H1 (cell line): ENCODE measurements at regions not wholly inside any gene's neighbourhood (a gene's known extent, or its start where the extent isn't known, plus 50 kb on each side); places are given as distances from the start of the nearest gene placed in this dataset.

Experiments used
- CTCF ChIA-PET: fragments of 300-600 bp; sonication (Branson Sonifier 250); formaldehyde crosslinking; loops from one replicate; lab custom pipeline; 2021; ENCODE audit not compliant: partially characterized antibody; lab: Charles Lee
- POLR2A ChIA-PET: fragments of 300-600 bp; sonication (Branson Sonifier 250); formaldehyde crosslinking; loops from one replicate; lab custom pipeline; 2021; ENCODE audit warnings: inconsistent platforms; ENCODE audit not compliant: partially characterized antibody; lab: Charles Lee
- DNase-seq, 2 experiments: peaks; one replicate each; pipeline versions ENCODE4 v3.0.0 to v3.0.0-alpha.2; 2010 to 2022; ENCODE audit warnings: low spot score in 2 of 2, low read depth in 1 of 2, mixed read lengths in 1 of 2
- FAIRE-seq: peaks from 2 replicates; lab custom pipeline; 2011; peaks lifted over from hg19 to GRCh38; lab: Jason Lieb, UNC
- H2AFZ ChIP-seq: 2 replicates; pipeline ENCODE4 v1.8.1; 2012; ENCODE audit warnings: low read length, inconsistent platforms
- H2AK5ac ChIP-seq: 2 replicates; pipeline ENCODE4 v1.6.1; 2013; ENCODE audit warnings: low read depth, low read length
- H2BK120ac ChIP-seq: replicated peaks from 2 replicates; pipeline ENCODE3; 2013; ENCODE audit warnings: low read depth, low read length, inconsistent platforms
- H2BK12ac ChIP-seq: 2 replicates; pipeline ENCODE4 v1.6.1; 2013; ENCODE audit warnings: low read depth, low read length
- H2BK15ac ChIP-seq: 2 replicates; pipeline ENCODE4 v1.6.1; 2013; ENCODE audit warnings: low read length
- H2BK20ac ChIP-seq: 2 replicates; pipeline ENCODE4 v1.6.1; 2013; ENCODE audit warnings: low read length
- H2BK5ac ChIP-seq: 2 replicates; pipeline ENCODE4 v1.6.1; 2013; ENCODE audit warnings: low read depth, low read length
- H3K14ac ChIP-seq: 2 replicates; pipeline ENCODE4 v1.6.1; 2013; ENCODE audit warnings: inconsistent platforms; ENCODE audit not compliant: insufficient read length
- H3K18ac ChIP-seq: 2 replicates; pipeline ENCODE4 v1.6.1; 2013; ENCODE audit warnings: low read length; ENCODE audit errors: extremely low read depth
- H3K23ac ChIP-seq: 2 replicates; pipeline ENCODE4 v1.6.1; 2013; ENCODE audit warnings: inconsistent platforms; ENCODE audit not compliant: insufficient read length
- H3K23me2 ChIP-seq: 2 replicates; pipeline ENCODE4 v1.6.1; 2013; ENCODE audit warnings: low read depth, low read length
- H3K27ac ChIP-seq: 2 replicates; pipeline ENCODE4 v1.6.1; 2011; ENCODE audit warnings: low read depth, low read length, inconsistent platforms
- H3K27me3 ChIP-seq, 4 experiments: replicated peaks in 1 of 4; 1 replicate in 1 of 4; 2 replicates in 3 of 4; pipeline versions ENCODE4 v1.6.1 to v1.8.1; 2011 to 2013; ENCODE audit warnings: low read length in 3 of 4, mild to moderate bottlenecking in 3 of 4, inconsistent platforms in 2 of 4, mixed read lengths in 2 of 4, moderate library complexity in 1 of 4; ENCODE audit not compliant: control insufficient read depth in 3 of 4, insufficient read depth in 3 of 4; ENCODE audit errors: extremely low read depth in 1 of 4
- H3K36me3 ChIP-seq, 4 experiments: 2 replicates each; pipeline versions ENCODE4 v1.6.1 to v1.8.1; 2011 to 2013; ENCODE audit warnings: mild to moderate bottlenecking in 4 of 4, low read length in 3 of 4, moderate library complexity in 2 of 4, control low read depth in 1 of 4, inconsistent platforms in 1 of 4; ENCODE audit not compliant: insufficient read depth in 4 of 4, control insufficient read depth in 2 of 4
- H3K4ac ChIP-seq: replicated peaks from 2 replicates; pipeline ENCODE3; 2013; ENCODE audit warnings: low read length, low read depth, mixed read lengths, inconsistent platforms; ENCODE audit not compliant: insufficient read length
- H3K4me1 ChIP-seq, 4 experiments: replicated peaks in 1 of 4; 1 replicate in 1 of 4; 2 replicates in 3 of 4; pipeline versions ENCODE4 v1.6.1 to v1.8.1; 2011 to 2013; ENCODE audit warnings: low read length in 3 of 4, inconsistent platforms in 2 of 4, mixed read lengths in 1 of 4; ENCODE audit not compliant: insufficient read depth in 4 of 4, control insufficient read depth in 3 of 4
- H3K4me2 ChIP-seq, 2 experiments: 2 replicates each; pipeline versions ENCODE4 v1.6.1 to v1.8.1; 2011 to 2013; ENCODE audit warnings: low read depth in 2 of 2, low read length in 2 of 2, control low read depth in 1 of 2, inconsistent platforms in 1 of 2, mild to moderate bottlenecking in 1 of 2; ENCODE audit not compliant: insufficient read depth in 1 of 2
- H3K4me3 ChIP-seq, 4 experiments: fragments of 200-600, 300-600 bp in 1 of 4; sonication (generic), shearing (Covaris generic), sonication (Bioruptor Twin) in 1 of 4; 2 replicates each; pipeline versions ENCODE4 v1.5.1 to v1.8.1; 2011 to 2016; ENCODE audit warnings: low read length in 4 of 4, low read depth in 3 of 4, control low read depth in 2 of 4, inconsistent platforms in 2 of 4, mild to moderate bottlenecking in 2 of 4, mixed read lengths in 1 of 4, moderate library complexity in 1 of 4; ENCODE audit not compliant: insufficient read depth in 2 of 4; ENCODE audit errors: extremely low read depth in 1 of 4
- H3K56ac ChIP-seq: replicated peaks from 2 replicates; pipeline ENCODE3; 2013; ENCODE audit warnings: low read depth, mild to moderate bottlenecking, mixed read lengths, low read length, inconsistent platforms; ENCODE audit not compliant: insufficient read length
- H3K79me1 ChIP-seq: 2 replicates; pipeline ENCODE4 v1.6.1; 2013; ENCODE audit warnings: low read depth, low read length, control low read depth
- H3K79me2 ChIP-seq, 2 experiments: 2 replicates each; pipeline versions ENCODE4 v1.6.1 to v1.8.1; 2012 to 2013; ENCODE audit warnings: low read length in 2 of 2, mild to moderate bottlenecking in 2 of 2, inconsistent platforms in 1 of 2; ENCODE audit not compliant: insufficient read depth in 2 of 2, control insufficient read depth in 1 of 2
- H3K9ac ChIP-seq, 4 experiments: replicated peaks in 1 of 4; 1 replicate in 1 of 4; 2 replicates in 3 of 4; pipeline versions ENCODE4 v1.6.1 to v1.8.1; 2011 to 2013; ENCODE audit warnings: low read depth in 3 of 4, low read length in 3 of 4, control low read depth in 2 of 4, mild to moderate bottlenecking in 2 of 4, moderate library complexity in 2 of 4, inconsistent platforms in 1 of 4; ENCODE audit errors: extremely low read depth in 1 of 4
- H3K9me3 ChIP-seq, 2 experiments: 2 replicates each; pipeline versions ENCODE4 v1.6.1 to v1.8.1; 2012 to 2013; ENCODE audit warnings: mild to moderate bottlenecking in 2 of 2, moderate library complexity in 2 of 2, control low read depth in 1 of 2, inconsistent platforms in 1 of 2, low read depth in 1 of 2, low read length in 1 of 2, mixed read lengths in 1 of 2; ENCODE audit not compliant: insufficient read depth in 2 of 2
- H4K20me1 ChIP-seq, 2 experiments: replicated peaks in 1 of 2; 2 replicates each; pipeline versions ENCODE3 to v1.8.1; 2011 to 2013; ENCODE audit warnings: inconsistent platforms in 2 of 2, low read length in 2 of 2, mild to moderate bottlenecking in 1 of 2; ENCODE audit not compliant: insufficient read depth in 2 of 2, control insufficient read depth in 1 of 2
- H4K5ac ChIP-seq: 2 replicates; pipeline ENCODE4 v1.6.1; 2013; ENCODE audit warnings: low read length, low read depth, mixed read lengths, inconsistent platforms; ENCODE audit not compliant: insufficient read length
- H4K8ac ChIP-seq: 2 replicates; pipeline ENCODE4 v1.8.0; 2013; ENCODE audit warnings: mild to moderate bottlenecking, moderate library complexity, low read length, inconsistent platforms; ENCODE audit not compliant: insufficient read depth; ENCODE audit errors: extremely low read depth
- H4K91ac ChIP-seq: replicated peaks from 2 replicates; pipeline ENCODE3; 2013; ENCODE audit warnings: low read length, mixed read lengths, inconsistent platforms; ENCODE audit not compliant: insufficient read length
- BACH1 ChIP-seq: IDR thresholded peaks from 2 replicates; pipeline ENCODE4 v1.6.1; 2012; ENCODE audit warnings: low read length, improper control_type of control experiment
- CBX5 ChIP-seq: fragments of 300-800, 300-1000 bp; sonication (generic); IDR thresholded peaks from 2 replicates; pipeline ENCODE4 v1.7.1; 2016; ENCODE audit warnings: antibody characterized with exemption, low read length, low read depth
- CHD2 ChIP-seq: IDR thresholded peaks from 2 replicates; pipeline ENCODE4 v1.6.1; 2012; ENCODE audit warnings: low read length, improper control_type of control experiment
- CTCF ChIP-seq, 3 experiments: IDR thresholded peaks; 1 replicate in 2 of 3; 2 replicates in 1 of 3; pipeline versions ENCODE4 v1.5.1 to v1.6.1; 2011; ENCODE audit warnings: low read length in 3 of 3, mild to moderate bottlenecking in 3 of 3, inconsistent platforms in 2 of 3, low read depth in 1 of 3, moderate library complexity in 1 of 3; ENCODE audit not compliant: insufficient read depth in 1 of 3; ENCODE audit errors: control extremely low read depth in 1 of 3
- EGR1 ChIP-seq: IDR thresholded peaks from 2 replicates; pipeline ENCODE4 v1.6.1; 2011; ENCODE audit warnings: low read depth, low read length, borderline replicate concordance
- HDAC6 ChIP-seq: IDR thresholded peaks from one replicate; pipeline ENCODE4 v1.7.1; 2012; ENCODE audit warnings: low read depth, mild to moderate bottlenecking, inconsistent platforms, low read length, moderate library complexity
- MAX ChIP-seq: IDR thresholded peaks from 2 replicates; pipeline ENCODE4 v1.6.1; 2012; ENCODE audit warnings: inconsistent platforms
- POLR2AphosphoS5 ChIP-seq: IDR thresholded peaks from 2 replicates; pipeline ENCODE4 v1.6.1; 2011; ENCODE audit warnings: low read depth, low read length
- SIRT6 ChIP-seq: IDR thresholded peaks from one replicate; pipeline ENCODE4 v1.7.1; 2012; ENCODE audit warnings: low read length, inconsistent platforms
- SP2 ChIP-seq: IDR thresholded peaks from 2 replicates; pipeline ENCODE4 v1.6.1; 2012; ENCODE audit warnings: mild to moderate bottlenecking, low read length, inconsistent platforms
- TBP ChIP-seq: IDR thresholded peaks from 2 replicates; pipeline ENCODE4 v1.6.1; 2011; ENCODE audit warnings: low read depth, low read length, improper control_type of control experiment
- WGBS, 2 experiments: shearing (Covaris generic) in 1 of 2; methylation state at CpG; one replicate each; pipeline versions ENCODE4 v1.1.6 to v1.1.7; 2013 to 2015; ENCODE audit warnings: low lambda C conversion rate in 2 of 2, mixed read lengths in 2 of 2, inconsistent platforms in 1 of 2, low coverage in 1 of 2, missing lambda C conversion rate in 1 of 2; ENCODE audit not compliant: insufficient replicate concordance in 2 of 2, insufficient coverage in 1 of 2, insufficient read length in 1 of 2; ENCODE audit errors: extremely low coverage in 1 of 2, missing lambda C conversion rate in 1 of 2; 5-methylcytosine and 5-hydroxymethylcytosine counted together

DNA sequence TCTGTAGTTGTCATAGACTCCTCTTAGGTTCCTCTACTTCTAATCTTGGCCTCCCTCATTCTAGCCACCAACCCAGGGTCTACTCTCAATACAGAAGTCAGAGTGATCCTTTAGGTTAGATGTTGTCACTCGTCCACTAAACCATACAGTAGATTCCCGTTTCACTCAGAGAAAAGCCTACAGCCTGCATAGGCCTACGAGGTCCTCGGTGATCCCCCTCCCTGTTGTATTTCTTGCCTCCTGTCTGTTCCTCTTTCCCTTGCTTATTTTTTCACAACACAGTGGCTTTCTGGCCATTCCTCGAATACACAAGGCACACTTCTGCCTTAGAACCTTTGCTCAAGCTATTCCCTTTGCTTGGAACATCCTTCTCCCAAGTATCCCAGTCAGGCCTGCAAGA, 183.0 kb upstream of the PRSS1 start:
- H3K23ac ChIP-seq = no peak overlapping the region
- TF ChIP-seq CTCF (IDR thresholded peaks at IDR 0.05; ENCODE audit: control extremely low read depth in 1 of 3, insufficient read depth in 1 of 3, low read depth in 1 of 3, low read length in 3 of 3) (no peak), TBP (no peak), HDAC6 (no peak), SP2 (no peak), MAX (no peak), CBX5 (no peak), EGR1 (no peak), BACH1 (no peak), POLR2AphosphoS5 (no peak), SIRT6 (no peak), CHD2 (no peak)
- TF ChIP-seq, all 59 proteins: peak for 0
- ChIA-PET CTCF (interaction anchor here (0.7 to 6.2 kb wide), 6 partner anchors 8 to 42 kb away, joined by 3 to 42 read pairs (median 4); no protein-coding TSS in a partner anchor), POLR2A (no interaction called here)
- no peak overlapping the region for H2BK12ac ChIP-seq
- no peaks in the 10 kb centered on the region for H3K27me3 ChIP-seq
- FAIRE-seq = no peak
- H3K18ac ChIP-seq = no peak overlapping the region
- H3K79me1 ChIP-seq = no peaks in the 10 kb centered on the region; the same call in 1 of the 2 replicates
- no peak overlapping the region for H4K91ac ChIP-seq
- WGBS, 2 experiments = 94% methylated on average over 5 of the region's 5 CpGs; no CpG with 5 or more reads in 1 of the 2 experiments
- H3K27ac ChIP-seq = no peak overlapping the region
- no peak for DNase-seq
- no peaks in the 10 kb centered on the region for H3K79me2 ChIP-seq
- no peak overlapping the region for H2AK5ac ChIP-seq
- no peak overlapping the region for H2AFZ ChIP-seq
- H2BK15ac ChIP-seq = no peak overlapping the region
- H3K23me2 ChIP-seq = no peaks in the 10 kb centered on the region
- no peak overlapping the region for H3K4me2 ChIP-seq
- H3K4me3 ChIP-seq = no peak overlapping the region
- no peak overlapping the region for H2BK120ac ChIP-seq
- peaks cover 0 to 5% (median 0%) of the 10 kb centered on the region in 4 experiments; a peak in 2 of 7 replicates for H3K4me1 ChIP-seq
- H2BK20ac ChIP-seq = no peak overlapping the region
- H4K5ac ChIP-seq = no peak overlapping the region
- no peaks in the 10 kb centered on the region for H3K36me3 ChIP-seq
- H4K8ac ChIP-seq = no peak overlapping the region
- no peak overlapping the region for H3K56ac ChIP-seq
- H3K4ac ChIP-seq = no peak overlapping the region
- H3K9ac ChIP-seq = no peak overlapping the region
- H4K20me1 ChIP-seq = no peaks in the 10 kb centered on the region
- no peak overlapping the region for H2BK5ac ChIP-seq
- no peak overlapping the region for H3K14ac ChIP-seq
- no peaks in the 10 kb centered on the region for H3K9me3 ChIP-seq
